ENCODE measurements at regions not wholly inside any gene's neighbourhood (a gene's known extent, or its start where the extent isn't known, plus 50 kb on each side); places are given as distances from the start of the nearest gene placed in this dataset.

GRCh38 chr4:119858176-119858575, 208.5 kb downstream of the MAD2L1 start:
- no peaks in the 10 kb centered on the region for H3K36me3 ChIP-seq
- no peaks in the 10 kb centered on the region for H3K27me3 ChIP-seq
- H3K27ac ChIP-seq = no peak overlapping the region
- intact Hi-C loops (cut with DNase I) = no loop called here
- no peak overlapping the region for H3K4me3 ChIP-seq
- TF ChIP-seq, protein P1, sequence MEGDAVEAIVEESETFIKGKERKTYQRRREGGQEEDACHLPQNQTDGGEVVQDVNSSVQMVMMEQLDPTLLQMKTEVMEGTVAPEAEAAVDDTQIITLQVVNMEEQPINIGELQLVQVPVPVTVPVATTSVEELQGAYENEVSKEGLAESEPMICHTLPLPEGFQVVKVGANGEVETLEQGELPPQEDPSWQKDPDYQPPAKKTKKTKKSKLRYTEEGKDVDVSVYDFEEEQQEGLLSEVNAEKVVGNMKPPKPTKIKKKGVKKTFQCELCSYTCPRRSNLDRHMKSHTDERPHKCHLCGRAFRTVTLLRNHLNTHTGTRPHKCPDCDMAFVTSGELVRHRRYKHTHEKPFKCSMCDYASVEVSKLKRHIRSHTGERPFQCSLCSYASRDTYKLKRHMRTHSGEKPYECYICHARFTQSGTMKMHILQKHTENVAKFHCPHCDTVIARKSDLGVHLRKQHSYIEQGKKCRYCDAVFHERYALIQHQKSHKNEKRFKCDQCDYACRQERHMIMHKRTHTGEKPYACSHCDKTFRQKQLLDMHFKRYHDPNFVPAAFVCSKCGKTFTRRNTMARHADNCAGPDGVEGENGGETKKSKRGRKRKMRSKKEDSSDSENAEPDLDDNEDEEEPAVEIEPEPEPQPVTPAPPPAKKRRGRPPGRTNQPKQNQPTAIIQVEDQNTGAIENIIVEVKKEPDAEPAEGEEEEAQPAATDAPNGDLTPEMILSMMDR (IDR thresholded peaks at IDR 0.05) = no peak
- TF ChIP-seq POLR2A (IDR thresholded peaks at IDR 0.05) = no peak
- DNase-seq = no peak
- H3K4me1 ChIP-seq = no peaks in the 10 kb centered on the region
- H3K9me3 ChIP-seq = no peaks in the 10 kb centered on the region

GRCh38 chr4:119854364-119854763, 212.3 kb downstream of the MAD2L1 start:
- TF ChIP-seq, protein P1 (IDR thresholded peaks at IDR 0.05) = no peak
- TF ChIP-seq POLR2A (IDR thresholded peaks at IDR 0.05) = no peak
- Histone ChIP-seq H3K4me3 (no peak overlapping the region), H3K36me3 (no peaks in the 10 kb centered on the region), H3K4me1 (no peaks in the 10 kb centered on the region), H3K27me3 (no peaks in the 10 kb centered on the region), H3K9me3 (no peaks in the 10 kb centered on the region), H3K27ac (no peak overlapping the region)
- DNase-seq = no peak
- 19 to 25% methylated on average over 1 of the region's 1 CpG for WGBS, 2 donors
- intact Hi-C loops (cut with DNase I) = no loop called here

GRCh38 chr4:119851649-119852048, 215.0 kb downstream of the MAD2L1 start:
- Histone ChIP-seq H3K9me3 (no peaks in the 10 kb centered on the region), H3K4me3 (no peak overlapping the region), H3K27me3 (no peaks in the 10 kb centered on the region), H3K27ac (no peak overlapping the region), H3K36me3 (no peaks in the 10 kb centered on the region), H3K4me1 (no peaks in the 10 kb centered on the region)
- intact Hi-C loops (cut with DNase I) = no loop called here
- WGBS, 2 donors = 72 to 86% methylated on average over 2 of the region's 2 CpGs
- no peak for DNase-seq
- no peak for TF ChIP-seq POLR2A (IDR thresholded peaks at IDR 0.05)
- TF ChIP-seq, protein P1 (IDR thresholded peaks at IDR 0.05) = no peak

GRCh38 chr4:119841361-119841760, 212.8 kb upstream of the PDE5A start:
- no peak for DNase-seq
- Histone ChIP-seq H3K27me3 (no peaks in the 10 kb centered on the region), H3K4me3 (no peak overlapping the region), H3K9me3 (peaks cover 0 to 8% (median 0%) of the 10 kb centered on the region in 3 donors), H3K4me1 (no peaks in the 10 kb centered on the region), H3K36me3 (no peaks in the 10 kb centered on the region), H3K27ac (no peak overlapping the region)
- intact Hi-C loops (cut with DNase I) = no loop called here
- TF ChIP-seq, protein P1 (IDR thresholded peaks at IDR 0.05) = no peak
- TF ChIP-seq POLR2A (IDR thresholded peaks at IDR 0.05) = no peak

GRCh38 chr4:119835613-119835910, 207.0 kb upstream of the PDE5A start:
- intact Hi-C loops (cut with DNase I) = no loop called here

More at GRCh38 chr4:119835613-119835910, 207.0 kb upstream of the PDE5A start:
- DNase-seq = no peak
- TF ChIP-seq POLR2A (IDR thresholded peaks at IDR 0.05) = no peak
- TF ChIP-seq, protein P1 (IDR thresholded peaks at IDR 0.05) = no peak
- no peak overlapping the region for H3K4me3 ChIP-seq
- H3K27ac ChIP-seq = no peak overlapping the region
- H3K27me3 ChIP-seq = no peaks in the 10 kb centered on the region
- H3K4me1 ChIP-seq = no peaks in the 10 kb centered on the region
- no peaks in the 10 kb centered on the region for H3K36me3 ChIP-seq
- WGBS, 2 donors = 41 to 46% methylated on average over 1 of the region's 1 CpG
- H3K9me3 ChIP-seq = peaks cover 0 to 8% (median 0%) of the 10 kb centered on the region in 3 donors
